ENCODE measurements at regions not wholly inside any gene's neighbourhood (a gene's known extent, or its start where the extent isn't known, plus 50 kb on each side); places are given as distances from the start of the nearest gene placed in this dataset.

- TF ChIP-seq CTCF (IDR thresholded peaks at IDR 0.05; ENCODE audit: borderline replicate concordance, extremely low read depth, low read length, poor library complexity, severe bottlenecking) (no peak), EZH2 (IDR thresholded peaks at IDR 0.05; ENCODE audit: borderline replicate concordance, low read depth, low read length, severe bottlenecking) (no peak)
Observed at GRCh38 chr10:15436696-15437095, 65.6 kb upstream of the FAM171A1 start.

Data from DND-41 (cell line).